ENCODE measurements at regions not wholly inside any gene's neighbourhood (a gene's known extent, or its start where the extent isn't known, plus 50 kb on each side); places are given as distances from the start of the nearest gene placed in this dataset.

DNA sequence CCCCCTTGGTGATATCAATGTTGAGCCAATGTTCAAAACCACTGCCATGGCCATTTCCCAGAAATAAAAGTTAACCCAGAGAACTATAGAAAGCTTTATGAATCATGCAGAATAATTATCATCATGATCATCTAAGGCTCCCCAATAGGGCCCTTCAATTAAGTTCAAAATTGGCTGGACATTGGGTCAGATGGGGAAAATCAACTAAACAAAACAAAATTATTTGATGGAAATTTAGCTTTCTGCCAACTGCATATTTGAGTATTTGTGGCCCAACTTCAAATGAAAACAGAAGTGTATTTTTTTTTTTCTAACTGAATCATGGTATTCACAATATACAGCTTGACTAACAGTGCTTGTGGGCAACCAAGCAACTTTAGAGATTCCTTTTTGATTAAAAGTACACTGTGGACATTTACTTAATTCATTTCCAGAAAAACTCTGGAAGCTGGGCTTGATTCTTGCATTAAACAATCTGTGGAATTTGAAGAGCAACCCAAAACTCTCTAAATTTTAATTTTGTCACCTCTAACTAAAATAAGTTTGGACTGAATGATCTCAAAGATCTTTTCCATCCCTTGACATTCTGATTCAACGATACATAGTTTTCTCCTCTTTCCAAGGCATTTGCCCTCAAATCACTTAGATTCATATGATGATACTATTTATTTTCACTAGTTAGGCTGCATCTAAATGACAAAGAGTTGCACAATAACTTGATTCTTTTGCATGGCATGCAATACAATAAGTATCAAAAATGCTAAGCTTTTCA is 203.2 kb downstream of the AHR start:
- TF ChIP-seq, protein P1, sequence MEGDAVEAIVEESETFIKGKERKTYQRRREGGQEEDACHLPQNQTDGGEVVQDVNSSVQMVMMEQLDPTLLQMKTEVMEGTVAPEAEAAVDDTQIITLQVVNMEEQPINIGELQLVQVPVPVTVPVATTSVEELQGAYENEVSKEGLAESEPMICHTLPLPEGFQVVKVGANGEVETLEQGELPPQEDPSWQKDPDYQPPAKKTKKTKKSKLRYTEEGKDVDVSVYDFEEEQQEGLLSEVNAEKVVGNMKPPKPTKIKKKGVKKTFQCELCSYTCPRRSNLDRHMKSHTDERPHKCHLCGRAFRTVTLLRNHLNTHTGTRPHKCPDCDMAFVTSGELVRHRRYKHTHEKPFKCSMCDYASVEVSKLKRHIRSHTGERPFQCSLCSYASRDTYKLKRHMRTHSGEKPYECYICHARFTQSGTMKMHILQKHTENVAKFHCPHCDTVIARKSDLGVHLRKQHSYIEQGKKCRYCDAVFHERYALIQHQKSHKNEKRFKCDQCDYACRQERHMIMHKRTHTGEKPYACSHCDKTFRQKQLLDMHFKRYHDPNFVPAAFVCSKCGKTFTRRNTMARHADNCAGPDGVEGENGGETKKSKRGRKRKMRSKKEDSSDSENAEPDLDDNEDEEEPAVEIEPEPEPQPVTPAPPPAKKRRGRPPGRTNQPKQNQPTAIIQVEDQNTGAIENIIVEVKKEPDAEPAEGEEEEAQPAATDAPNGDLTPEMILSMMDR (IDR thresholded peaks at IDR 0.05; ENCODE audit: poor library complexity): no peak
- no peak for TF ChIP-seq EZH2phosphoT487 (IDR thresholded peaks at IDR 0.05; ENCODE audit: low read depth, severe bottlenecking, unreplicated experiment)
- TF ChIP-seq EZH2 (IDR thresholded peaks at IDR 0.05; ENCODE audit: borderline replicate concordance): no peak
- no peak for DNase-seq (ENCODE audit: low spot score)
- no peak overlapping the region for H3K4me3 ChIP-seq
- H3K36me3 ChIP-seq (replicated peaks; ENCODE audit: insufficient read depth, low read depth): no peaks in the 10 kb centered on the region
- H3K4me1 ChIP-seq (ENCODE audit: insufficient read depth): peaks cover 26% of the 10 kb centered on the region
- peaks cover 22% of the 10 kb centered on the region for H3K79me2 ChIP-seq
- H3K9me2 ChIP-seq (replicated peaks; ENCODE audit: insufficient read depth): no peaks in the 10 kb centered on the region
- no peaks in the 10 kb centered on the region for H3K9me3 ChIP-seq (ENCODE audit: low read depth)
- H2AFZ ChIP-seq: no peak overlapping the region
- H3K27me3 ChIP-seq: no peaks in the 10 kb centered on the region
- peak overlapping the region; percentile 23 for H3K4me2 ChIP-seq
- WGBS (ENCODE audit: low lambda C conversion rate, missing lambda C conversion rate): 93% methylated on average over 1 of the region's 1 CpG
- H3K27ac ChIP-seq: no peak overlapping the region
- H4K20me1 ChIP-seq (ENCODE audit: insufficient read depth, poor library complexity, severe bottlenecking): no peaks in the 10 kb centered on the region

DNA sequence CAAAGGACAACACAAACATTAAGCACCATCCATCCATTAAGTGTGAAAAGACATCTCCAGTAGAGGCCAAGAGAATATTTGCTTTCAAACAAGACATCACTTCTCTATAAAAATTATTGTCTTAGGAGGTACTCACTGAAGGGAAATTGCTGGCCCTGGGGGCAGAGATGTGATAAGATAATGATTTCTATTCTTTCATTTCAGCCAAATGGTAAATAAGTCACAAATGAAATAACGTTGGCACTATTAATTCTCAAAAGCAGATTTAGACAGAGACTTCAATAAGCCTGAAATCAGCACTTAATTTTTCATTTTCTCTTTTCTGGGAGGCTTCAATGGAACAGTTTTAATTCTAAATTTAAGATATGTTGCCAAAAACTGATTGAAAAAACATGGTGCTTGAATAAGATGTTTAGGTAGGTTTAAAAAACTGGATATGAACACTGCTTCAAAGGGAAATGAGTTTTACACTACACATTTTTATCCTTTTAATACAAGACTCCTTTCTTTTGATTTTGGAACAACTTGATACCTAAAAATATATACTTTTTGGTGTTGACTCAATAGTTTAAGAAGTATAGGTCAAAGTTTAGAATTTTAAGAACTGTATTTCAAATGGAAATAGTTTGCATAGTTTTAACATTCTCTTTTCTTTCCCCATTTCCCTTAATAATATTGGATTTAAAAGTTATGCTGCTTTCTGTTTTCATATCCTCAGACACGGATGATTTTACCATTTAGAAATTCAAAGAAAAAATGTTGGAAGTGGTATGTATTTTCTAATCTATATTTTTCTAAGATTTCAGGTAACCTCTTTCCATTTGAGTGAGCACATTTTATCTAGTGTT is 204.0 kb downstream of the AHR start:
- peaks cover 32% of the 10 kb centered on the region for H3K4me1 ChIP-seq (ENCODE audit: insufficient read depth)
- 51% methylated on average over 2 of the region's 2 CpGs for WGBS (ENCODE audit: low lambda C conversion rate, missing lambda C conversion rate)
- no peaks in the 10 kb centered on the region for H3K36me3 ChIP-seq (replicated peaks; ENCODE audit: insufficient read depth, low read depth)
- no peaks in the 10 kb centered on the region for H3K9me3 ChIP-seq (ENCODE audit: low read depth)
- H4K20me1 ChIP-seq (ENCODE audit: insufficient read depth, poor library complexity, severe bottlenecking): no peaks in the 10 kb centered on the region
- H3K9me2 ChIP-seq (replicated peaks; ENCODE audit: insufficient read depth): no peaks in the 10 kb centered on the region
- no peaks in the 10 kb centered on the region for H3K27me3 ChIP-seq
- peaks cover 17% of the 10 kb centered on the region for H3K79me2 ChIP-seq
- TF ChIP-seq EZH2phosphoT487 (IDR thresholded peaks at IDR 0.05; ENCODE audit: low read depth, severe bottlenecking, unreplicated experiment) (no peak), EZH2 (IDR thresholded peaks at IDR 0.05; ENCODE audit: borderline replicate concordance) (no peak)
- TF ChIP-seq, protein P1 (IDR thresholded peaks at IDR 0.05; ENCODE audit: poor library complexity): no peak
- no peak overlapping the region for H2AFZ ChIP-seq
- DNase-seq (ENCODE audit: low spot score): no peak
- peak overlapping the region; percentile 52 for H3K4me2 ChIP-seq
- H3K27ac ChIP-seq: peak overlapping the region; percentile 64
- no peak overlapping the region for H3K4me3 ChIP-seq

- 28% methylated on average over 3 of the region's 3 CpGs for WGBS (ENCODE audit: low lambda C conversion rate, missing lambda C conversion rate)
- Histone ChIP-seq H3K27ac (peak overlapping the region; percentile 70), H3K4me3 (no peak overlapping the region), H3K36me3 (replicated peaks; ENCODE audit: insufficient read depth, low read depth) (no peaks in the 10 kb centered on the region), H2AFZ (no peak overlapping the region), H3K4me2 (peak overlapping the region; percentile 63), H4K20me1 (ENCODE audit: insufficient read depth, poor library complexity, severe bottlenecking) (no peaks in the 10 kb centered on the region), H3K4me1 (ENCODE audit: insufficient read depth) (peaks cover 38% of the 10 kb centered on the region), H3K79me2 (peaks cover 20% of the 10 kb centered on the region), H3K27me3 (no peaks in the 10 kb centered on the region), H3K9me3 (ENCODE audit: low read depth) (no peaks in the 10 kb centered on the region), H3K9me2 (replicated peaks; ENCODE audit: insufficient read depth) (no peaks in the 10 kb centered on the region)
- no peak for TF ChIP-seq EZH2phosphoT487 (IDR thresholded peaks at IDR 0.05; ENCODE audit: low read depth, severe bottlenecking, unreplicated experiment)
- TF ChIP-seq, protein P1 (IDR thresholded peaks at IDR 0.05; ENCODE audit: poor library complexity): no peak
- TF ChIP-seq EZH2 (IDR thresholded peaks at IDR 0.05; ENCODE audit: borderline replicate concordance): no peak
- peak; percentile 46 for DNase-seq (ENCODE audit: low spot score)
Measured at GRCh38 chr7:17506095-17506494, 207.6 kb downstream of the AHR start.
